PC-9 (cell line): ENCODE measurements at regions not wholly inside any gene's neighbourhood (a gene's known extent, or its start where the extent isn't known, plus 50 kb on each side); places are given as distances from the start of the nearest gene placed in this dataset.

Experiments
- BruUV-seq: library from RNA; stranded (reverse); fragments of 400-500 nt; replicated peaks from 2 replicates; lab custom pipeline; 2021; lab: Mats Ljungman, UMichigan
- CTCF ChIA-PET: fragments of 300-600 bp; sonication (Branson Sonifier 250); formaldehyde crosslinking; loops from one replicate; lab custom pipeline; 2022; ENCODE audit warnings: antibody characterized with exemption; lab: Charles Lee
- POLR2A ChIA-PET: fragments of 300-600 bp; sonication (Branson Sonifier 250); formaldehyde crosslinking; loops from one replicate; lab custom pipeline; 2022; ENCODE audit warnings: antibody characterized with exemption; ENCODE audit not compliant: unreplicated experiment; lab: Charles Lee
- DNase-seq, 2 experiments: peaks; one replicate each; pipeline versions ENCODE4 v3.0.0 to v3.0.0-alpha.2; 2015 to 2022; ENCODE audit warnings: mixed read lengths in 1 of 2
- H2AFZ ChIP-seq: fragments of 200-600 bp; sonication (generic); 2 replicates; pipeline ENCODE4 v1.8.1; 2017; ENCODE audit warnings: antibody characterized with exemption
- H3F3A ChIP-seq: fragments of 200-600 bp; sonication (generic); 2 replicates; pipeline ENCODE4 v1.8.1; 2017; ENCODE audit warnings: antibody characterized with exemption, mild to moderate bottlenecking, low read depth; ENCODE audit not compliant: insufficient read depth
- H3K27ac ChIP-seq: fragments of 200-600 bp; sonication (generic); 2 replicates; pipeline ENCODE4 v1.6.1; 2016; ENCODE audit warnings: mixed run types
- H3K27me3 ChIP-seq: fragments of 200-600 bp; sonication (generic); 2 replicates; pipeline ENCODE4 v1.6.1; 2016; ENCODE audit warnings: low read depth, mixed run types; ENCODE audit not compliant: insufficient read depth
- H3K36me3 ChIP-seq: fragments of 200-600 bp; sonication (generic); 2 replicates; pipeline ENCODE4 v1.6.1; 2016; ENCODE audit warnings: low read depth, mixed run types
- H3K4me1 ChIP-seq: fragments of 200-600 bp; sonication (generic); replicated peaks from 2 replicates; pipeline ENCODE4 v1.6.1; 2016; ENCODE audit warnings: mixed run types; ENCODE audit not compliant: insufficient read depth
- H3K4me2 ChIP-seq: fragments of 200-600 bp; sonication (generic); 2 replicates; pipeline ENCODE4 v1.6.1; 2017; ENCODE audit warnings: mixed run types
- H3K4me3 ChIP-seq: fragments of 200-600 bp; sonication (generic); 2 replicates; pipeline ENCODE4 v1.6.1; 2016; ENCODE audit warnings: mixed run types
- H3K79me2 ChIP-seq: fragments of 200-600 bp; sonication (generic); 2 replicates; pipeline ENCODE4 v1.6.1; 2017; ENCODE audit warnings: low read depth, mixed run types
- H3K9me2 ChIP-seq: fragments of 200-600 bp; sonication (generic); 2 replicates; pipeline ENCODE4 v1.8.1; 2017; ENCODE audit warnings: mild to moderate bottlenecking; ENCODE audit not compliant: insufficient read depth
- H3K9me3 ChIP-seq: fragments of 200-600 bp; sonication (generic); 2 replicates; pipeline ENCODE4 v1.8.1; 2016; ENCODE audit warnings: low read depth; ENCODE audit not compliant: insufficient read depth
- H4K20me1 ChIP-seq: fragments of 200-600 bp; sonication (generic); 2 replicates; pipeline ENCODE4 v1.8.1; 2017; ENCODE audit not compliant: insufficient read depth
- EZH2 ChIP-seq: fragments of 200-600 bp; sonication (generic); IDR thresholded peaks from 2 replicates; pipeline ENCODE4 v1.8.0; 2017; ENCODE audit warnings: antibody characterized with exemption, low read depth
- intact Hi-C: fragments of 100-400 bp; cut with micrococcal nuclease; formaldehyde crosslinking; loops from one replicate; pipeline ENCODE4 v1.10.0; 2022; ENCODE audit not compliant: unreplicated experiment
- TF ChIP-seq, protein P1 (sequence below): fragments of 200-600 bp; sonication (generic); conservative IDR thresholded peaks from 2 replicates; pipeline ENCODE4 v1.6.1; 2017; ENCODE audit warnings: mixed run types, antibody characterized with exemption, mild to moderate bottlenecking, moderate library complexity

DNA sequence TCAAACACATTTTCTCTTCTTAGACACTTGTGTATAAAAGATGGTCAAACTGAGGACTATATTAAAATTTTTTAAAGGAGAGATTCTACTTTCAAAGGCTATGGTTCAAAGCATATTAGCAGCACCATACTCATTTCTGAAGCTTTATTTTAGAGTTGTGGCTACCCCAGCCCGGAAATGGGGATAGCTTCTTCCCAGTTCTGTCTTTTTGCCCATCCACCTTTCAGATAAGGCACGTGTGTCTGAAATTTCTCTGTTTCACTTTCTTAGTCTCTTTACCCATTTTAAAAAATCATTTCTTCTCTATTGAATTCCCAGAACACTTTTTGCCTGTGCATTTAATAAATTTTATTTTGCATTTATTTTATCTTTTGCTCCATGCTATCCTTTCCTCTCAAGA lies 431.5 kb downstream of the RNF144A start:
- DNase-seq, result no peak
- H4K20me1 ChIP-seq, result no peaks in the 10 kb centered on the region; the same call in 1 of the 2 replicates
- no TSS peak for BruUV-seq
- H3K4me1 ChIP-seq, result no peaks in the 10 kb centered on the region
- peaks cover 36% of the 10 kb centered on the region for H3K27me3 ChIP-seq
- no peaks in the 10 kb centered on the region for H3K9me2 ChIP-seq
- POLR2A ChIA-PET, result no interaction called here
- intact Hi-C loops, result no loop called here
- H3K9me3 ChIP-seq, result no peaks in the 10 kb centered on the region
- no peaks in the 10 kb centered on the region for H3K79me2 ChIP-seq
- CTCF ChIA-PET, result no interaction called here
- H3K4me3 ChIP-seq, result no peak overlapping the region
- no peak for TF ChIP-seq EZH2
- TF ChIP-seq, protein P1, sequence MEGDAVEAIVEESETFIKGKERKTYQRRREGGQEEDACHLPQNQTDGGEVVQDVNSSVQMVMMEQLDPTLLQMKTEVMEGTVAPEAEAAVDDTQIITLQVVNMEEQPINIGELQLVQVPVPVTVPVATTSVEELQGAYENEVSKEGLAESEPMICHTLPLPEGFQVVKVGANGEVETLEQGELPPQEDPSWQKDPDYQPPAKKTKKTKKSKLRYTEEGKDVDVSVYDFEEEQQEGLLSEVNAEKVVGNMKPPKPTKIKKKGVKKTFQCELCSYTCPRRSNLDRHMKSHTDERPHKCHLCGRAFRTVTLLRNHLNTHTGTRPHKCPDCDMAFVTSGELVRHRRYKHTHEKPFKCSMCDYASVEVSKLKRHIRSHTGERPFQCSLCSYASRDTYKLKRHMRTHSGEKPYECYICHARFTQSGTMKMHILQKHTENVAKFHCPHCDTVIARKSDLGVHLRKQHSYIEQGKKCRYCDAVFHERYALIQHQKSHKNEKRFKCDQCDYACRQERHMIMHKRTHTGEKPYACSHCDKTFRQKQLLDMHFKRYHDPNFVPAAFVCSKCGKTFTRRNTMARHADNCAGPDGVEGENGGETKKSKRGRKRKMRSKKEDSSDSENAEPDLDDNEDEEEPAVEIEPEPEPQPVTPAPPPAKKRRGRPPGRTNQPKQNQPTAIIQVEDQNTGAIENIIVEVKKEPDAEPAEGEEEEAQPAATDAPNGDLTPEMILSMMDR, result no peak
- H2AFZ ChIP-seq, result no peak overlapping the region
- no peak overlapping the region for H3K4me2 ChIP-seq
- H3K36me3 ChIP-seq, result no peaks in the 10 kb centered on the region
- H3K27ac ChIP-seq, result no peak overlapping the region
- no peaks in the 10 kb centered on the region for H3F3A ChIP-seq

DNA sequence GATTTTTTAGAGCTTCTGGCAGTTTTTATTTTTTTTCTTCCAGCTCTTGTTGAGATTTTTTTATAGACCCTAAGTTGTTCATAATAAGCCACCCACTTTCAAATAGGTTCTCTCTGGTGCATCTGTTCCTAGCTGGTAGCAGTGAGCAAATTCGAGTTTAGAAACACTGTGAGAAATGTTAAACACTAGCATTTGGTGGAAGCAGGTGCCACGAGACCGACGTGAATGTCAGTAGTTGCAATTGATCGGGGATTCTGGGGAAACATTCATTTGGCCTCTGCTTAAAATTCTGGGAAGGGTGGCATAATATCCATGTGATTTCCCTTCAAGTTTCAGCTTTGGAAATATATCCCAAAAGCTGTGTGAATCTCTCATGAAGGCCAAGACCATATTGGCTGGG lies 435.0 kb downstream of the RNF144A start:
- Histone ChIP-seq H3K27me3 (peaks cover 52% of the 10 kb centered on the region), H3K4me3 (no peak overlapping the region), H3K27ac (no peak overlapping the region), H3K36me3 (no peaks in the 10 kb centered on the region), H4K20me1 (no peaks in the 10 kb centered on the region; the same call in 1 of the 2 replicates), H3K9me3 (no peaks in the 10 kb centered on the region), H3F3A (no peaks in the 10 kb centered on the region), H2AFZ (no peak overlapping the region), H3K4me1 (no peaks in the 10 kb centered on the region), H3K4me2 (no peak overlapping the region), H3K79me2 (no peaks in the 10 kb centered on the region), H3K9me2 (no peaks in the 10 kb centered on the region)
- TF ChIP-seq EZH2, result no peak
- TF ChIP-seq, protein P1, result no peak
- POLR2A ChIA-PET, result no interaction called here
- intact Hi-C loops, result no loop called here
- no peak for DNase-seq
- CTCF ChIA-PET, result no interaction called here
- BruUV-seq, result no TSS peak

DNA sequence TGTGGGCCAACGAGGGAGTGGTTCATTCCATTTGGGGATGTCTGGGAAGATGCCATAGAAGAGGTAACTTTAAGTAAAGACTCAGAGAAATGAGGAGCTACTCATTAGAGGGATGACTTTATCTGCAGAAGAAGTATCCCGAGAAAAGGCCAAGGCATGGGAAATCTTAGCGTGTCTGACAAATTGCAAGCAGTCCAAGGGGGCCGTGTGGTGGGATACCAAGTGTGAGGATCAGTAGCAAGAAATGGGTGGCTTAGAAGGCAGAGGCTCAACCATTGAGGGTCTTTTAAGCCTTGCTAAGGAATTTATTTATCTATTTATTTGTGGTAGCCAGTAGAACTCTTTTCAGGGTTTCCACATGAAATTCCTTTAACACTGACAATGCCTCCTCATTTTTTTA lies 436.4 kb downstream of the RNF144A start:
- ChIA-PET POLR2A (no interaction called here), CTCF (no interaction called here)
- Histone ChIP-seq H3K27ac (no peak overlapping the region), H3K79me2 (no peaks in the 10 kb centered on the region), H3F3A (no peaks in the 10 kb centered on the region), H3K9me3 (no peaks in the 10 kb centered on the region), H3K4me3 (no peak overlapping the region), H3K9me2 (no peaks in the 10 kb centered on the region), H3K4me1 (no peaks in the 10 kb centered on the region), H3K4me2 (no peak overlapping the region), H2AFZ (no peak overlapping the region), H4K20me1 (no peaks in the 10 kb centered on the region; the same call in 1 of the 2 replicates), H3K27me3 (peaks cover 49% of the 10 kb centered on the region), H3K36me3 (no peaks in the 10 kb centered on the region)
- intact Hi-C loops, result no loop called here
- no TSS peak for BruUV-seq
- DNase-seq, result no peak
- TF ChIP-seq, protein P1, result no peak
- TF ChIP-seq EZH2, result no peak
